Naive thymus-derived CD4-positive, alpha-beta T cell (primary cell): ENCODE measurements at regions not wholly inside any gene's neighbourhood (a gene's known extent, or its start where the extent isn't known, plus 50 kb on each side); places are given as distances from the start of the nearest gene placed in this dataset.

ENCODE experiments used
- ATAC-seq: fragments of 150-1000 bp; cut with Tn5 transposase; 2 replicates; pipeline ENCODE4 v1.10.0; 2021; ENCODE audit warnings: mild to moderate bottlenecking, moderate library complexity
- CTCF ChIA-PET: fragments of 350-600 bp; sonication (Branson Sonifier 250); formaldehyde crosslinking; loops from one replicate; lab custom pipeline; 2021; ENCODE audit warnings: antibody characterized with exemption; lab: Charles Lee
- POLR2A ChIA-PET: fragments of 350-600 bp; sonication (Branson Sonifier 250); formaldehyde crosslinking; loops from one replicate; lab custom pipeline; 2021; ENCODE audit warnings: antibody characterized with exemption, inconsistent platforms; lab: Charles Lee
- DNase-seq, 9 donors: peaks; one replicate each; pipeline versions ENCODE4 v3.0.0 to v3.0.0-alpha.2; 2020 to 2022; ENCODE audit warnings: mixed read lengths in 1 of 9
- H3K27ac ChIP-seq: one replicate; pipeline ENCODE4 v1.7.0; 2013; ENCODE audit warnings: mild to moderate bottlenecking, low read depth, low read length, moderate library complexity
- H3K27me3 ChIP-seq, 2 donors: one replicate each; pipeline ENCODE4 v1.7.0; 2013; ENCODE audit warnings: low read length in 2 of 2, mild to moderate bottlenecking in 2 of 2, moderate library complexity in 2 of 2; ENCODE audit not compliant: control insufficient read depth in 2 of 2, insufficient read depth in 2 of 2
- H3K36me3 ChIP-seq, 3 experiments: 1 replicate in 2 of 3; 2 replicates in 1 of 3; pipeline ENCODE4 v1.7.0; 2013; ENCODE audit warnings: low read length in 3 of 3, mild to moderate bottlenecking in 3 of 3, moderate library complexity in 1 of 3; ENCODE audit not compliant: insufficient read depth in 3 of 3, control insufficient read depth in 2 of 3
- H3K4me1 ChIP-seq, 2 donors: one replicate each; pipeline ENCODE4 v1.7.0; 2013; ENCODE audit warnings: low read length in 2 of 2, mild to moderate bottlenecking in 2 of 2, moderate library complexity in 1 of 2; ENCODE audit not compliant: control insufficient read depth in 2 of 2, insufficient read depth in 2 of 2
- H3K4me3 ChIP-seq: 2 replicates; pipeline ENCODE4 v1.7.0; 2013; ENCODE audit warnings: mild to moderate bottlenecking, low read length
- H3K9me3 ChIP-seq, 3 experiments: 1 replicate in 2 of 3; 2 replicates in 1 of 3; pipeline ENCODE4 v1.7.0; 2013; ENCODE audit warnings: low read length in 3 of 3; ENCODE audit not compliant: control insufficient read depth in 2 of 3
- H3K27ac Mint-ChIP-seq, 9 donors: one replicate each; pipeline ENCODE4 v1.8.0; 2020 to 2022; ENCODE audit warnings: mixed read lengths in 9 of 9, mild to moderate bottlenecking in 8 of 9, moderate library complexity in 5 of 9, inconsistent platforms in 2 of 9
- H3K27me3 Mint-ChIP-seq, 5 donors: one replicate each; pipeline ENCODE4 v1.8.0; 2021 to 2022; ENCODE audit warnings: mixed read lengths in 5 of 5, mild to moderate bottlenecking in 1 of 5
- H3K36me3 Mint-ChIP-seq, 5 donors: one replicate each; pipeline ENCODE4 v1.8.0; 2020 to 2022; ENCODE audit warnings: mixed read lengths in 5 of 5, mild to moderate bottlenecking in 3 of 5, inconsistent platforms in 1 of 5
- H3K4me1 Mint-ChIP-seq, 7 donors: one replicate each; pipeline ENCODE4 v1.8.0; 2020 to 2022; ENCODE audit warnings: mixed read lengths in 7 of 7, mild to moderate bottlenecking in 3 of 7, inconsistent platforms in 1 of 7
- H3K4me3 Mint-ChIP-seq, 10 donors: one replicate each; pipeline ENCODE4 v1.8.0; 2020 to 2022; ENCODE audit warnings: mild to moderate bottlenecking in 10 of 10, mixed read lengths in 10 of 10, moderate library complexity in 6 of 10, inconsistent platforms in 2 of 10
- H3K9me3 Mint-ChIP-seq, 11 donors: one replicate each; pipeline ENCODE4 v1.8.0; 2020 to 2022; ENCODE audit warnings: mixed read lengths in 11 of 11, mild to moderate bottlenecking in 4 of 11, inconsistent platforms in 1 of 11, moderate library complexity in 1 of 11
- intact Hi-C, 2 donors: fragments of 100-400 bp; cut with micrococcal nuclease; formaldehyde crosslinking; loops; one replicate each; pipeline ENCODE4 v1.15.1; 2023

- POLR2A ChIA-PET = no interaction called here
- no peak overlapping the region for H3K4me3 Mint-ChIP-seq
These were observed 868.5 kb downstream of the TBC1D22A start for GRCh38 chr22:47630741-47631534.

GRCh38 chr22:47629791-47630655 lies 867.6 kb downstream of the TBC1D22A start:
- Mint-ChIP-seq H3K4me3 (no peak overlapping the region), H3K27ac (no peak overlapping the region), H3K36me3 (no peaks in the 10 kb centered on the region), H3K27me3 (peaks cover 0 to 22% (median under 1%) of the 10 kb centered on the region in 5 donors), H3K4me1 (peaks cover 0 to 2% (median 0%) of the 10 kb centered on the region in 7 donors), H3K9me3 (peaks cover 0 to 5% (median 0%) of the 10 kb centered on the region in 11 donors)
- intact Hi-C loops = no loop called here
- no peak for DNase-seq
- Histone ChIP-seq H3K27ac (no peak overlapping the region), H3K27me3 (no peaks in the 10 kb centered on the region), H3K4me1 (no peaks in the 10 kb centered on the region), H3K36me3 (no peaks in the 10 kb centered on the region), H3K9me3 (no peaks in the 10 kb centered on the region), H3K4me3 (no peak overlapping the region)
- no peak for ATAC-seq
- POLR2A ChIA-PET = no interaction called here
- CTCF ChIA-PET = no interaction called here

More at GRCh38 chr22:47630741-47631534, 868.5 kb downstream of the TBC1D22A start:
- Histone ChIP-seq H3K4me1 (no peaks in the 10 kb centered on the region), H3K9me3 (no peaks in the 10 kb centered on the region), H3K27ac (no peak overlapping the region), H3K27me3 (no peaks in the 10 kb centered on the region), H3K4me3 (no peak overlapping the region), H3K36me3 (no peaks in the 10 kb centered on the region)
- Mint-ChIP-seq H3K27ac (peak overlapping the region in 1 of 9 donors; percentile 68), H3K9me3 (peaks cover 0 to 12% (median 2%) of the 10 kb centered on the region in 11 donors), H3K36me3 (no peaks in the 10 kb centered on the region), H3K4me1 (peaks cover 0 to 2% (median 0%) of the 10 kb centered on the region in 7 donors), H3K27me3 (peaks cover 0 to 26% (median 8%) of the 10 kb centered on the region in 5 donors)
- intact Hi-C loops = no loop called here
- ATAC-seq (no peak), DNase-seq (no peak)
- CTCF ChIA-PET = no interaction called here

- H3K27ac ChIP-seq = no peak overlapping the region
- ATAC-seq (no peak), DNase-seq (no peak)
- no peaks in the 10 kb centered on the region for H3K4me1 ChIP-seq
- no peak overlapping the region for H3K4me3 Mint-ChIP-seq
- H3K9me3 Mint-ChIP-seq = peaks cover 0 to 2% (median 0%) of the 10 kb centered on the region in 11 donors
- no peaks in the 10 kb centered on the region for H3K36me3 ChIP-seq
- H3K27me3 ChIP-seq = no peaks in the 10 kb centered on the region
- CTCF ChIA-PET = no interaction called here
- H3K27ac Mint-ChIP-seq = no peak overlapping the region
- H3K36me3 Mint-ChIP-seq = no peaks in the 10 kb centered on the region
- H3K27me3 Mint-ChIP-seq = peaks cover 0 to 17% (median 0%) of the 10 kb centered on the region in 5 donors
- no peaks in the 10 kb centered on the region for H3K9me3 ChIP-seq
- intact Hi-C loops = no loop called here
- H3K4me1 Mint-ChIP-seq = peaks cover 0 to 2% (median 0%) of the 10 kb centered on the region in 7 donors
- H3K4me3 ChIP-seq = no peak overlapping the region
- POLR2A ChIA-PET = no interaction called here
These were observed 866.8 kb downstream of the TBC1D22A start for GRCh38 chr22:47629273-47629711.

- no peak for DNase-seq
- H3K36me3 ChIP-seq = no peaks in the 10 kb centered on the region
- no peak overlapping the region for H3K4me3 ChIP-seq
- Mint-ChIP-seq H3K9me3 (peaks cover 0 to 2% (median 0%) of the 10 kb centered on the region in 11 donors), H3K36me3 (no peaks in the 10 kb centered on the region), H3K4me3 (no peak overlapping the region), H3K4me1 (peaks cover 0 to 2% (median 0%) of the 10 kb centered on the region in 7 donors), H3K27ac (no peak overlapping the region), H3K27me3 (peaks cover 0 to 16% (median 0%) of the 10 kb centered on the region in 5 donors)
- no peak for ATAC-seq
- intact Hi-C loops = no loop called here
- H3K27ac ChIP-seq = no peak overlapping the region
- H3K9me3 ChIP-seq = no peaks in the 10 kb centered on the region
- H3K4me1 ChIP-seq = no peaks in the 10 kb centered on the region
- ChIA-PET CTCF (no interaction called here), POLR2A (no interaction called here)
- no peaks in the 10 kb centered on the region for H3K27me3 ChIP-seq
These were observed 866.2 kb downstream of the TBC1D22A start for GRCh38 chr22:47628477-47629272.

GRCh38 chr22:47627556-47628253 lies 865.3 kb downstream of the TBC1D22A start:
- Mint-ChIP-seq H3K9me3 (peaks cover 0 to 2% (median 0%) of the 10 kb centered on the region in 11 donors), H3K36me3 (no peaks in the 10 kb centered on the region), H3K27ac (no peak overlapping the region), H3K4me3 (no peak overlapping the region), H3K4me1 (peaks cover 0 to 2% (median 0%) of the 10 kb centered on the region in 7 donors), H3K27me3 (peaks cover 0 to 17% (median 0%) of the 10 kb centered on the region in 5 donors)
- CTCF ChIA-PET = no interaction called here
- Histone ChIP-seq H3K4me3 (no peak overlapping the region), H3K27me3 (no peaks in the 10 kb centered on the region), H3K36me3 (no peaks in the 10 kb centered on the region), H3K4me1 (no peaks in the 10 kb centered on the region), H3K9me3 (no peaks in the 10 kb centered on the region), H3K27ac (no peak overlapping the region)
- intact Hi-C loops = no loop called here
- POLR2A ChIA-PET = interaction anchor here (0.8 kb wide), 1 partner anchor 15 kb away, joined by 3 read pairs; no protein-coding TSS in a partner anchor
- no peak for ATAC-seq
- DNase-seq = no peak
